B cell (primary cell): ENCODE measurements at regions not wholly inside any gene's neighbourhood (a gene's known extent, or its start where the extent isn't known, plus 50 kb on each side); places are given as distances from the start of the nearest gene placed in this dataset.

Experiments used
- EZH2 ChIP-seq: IDR thresholded peaks from 2 replicates; pipeline ENCODE4 v1.6.1; 2012; ENCODE audit warnings: borderline replicate concordance, low read depth, mild to moderate bottlenecking, moderate library complexity, low read length; ENCODE audit not compliant: insufficient read depth, poor library complexity, severe bottlenecking
- TF ChIP-seq, protein P1 (sequence below): fragments of 200-600 bp; IDR thresholded peaks from one replicate; pipeline ENCODE4 v1.8.0; 2022; ENCODE audit warnings: antibody characterized with exemption, mild to moderate bottlenecking

DNA sequence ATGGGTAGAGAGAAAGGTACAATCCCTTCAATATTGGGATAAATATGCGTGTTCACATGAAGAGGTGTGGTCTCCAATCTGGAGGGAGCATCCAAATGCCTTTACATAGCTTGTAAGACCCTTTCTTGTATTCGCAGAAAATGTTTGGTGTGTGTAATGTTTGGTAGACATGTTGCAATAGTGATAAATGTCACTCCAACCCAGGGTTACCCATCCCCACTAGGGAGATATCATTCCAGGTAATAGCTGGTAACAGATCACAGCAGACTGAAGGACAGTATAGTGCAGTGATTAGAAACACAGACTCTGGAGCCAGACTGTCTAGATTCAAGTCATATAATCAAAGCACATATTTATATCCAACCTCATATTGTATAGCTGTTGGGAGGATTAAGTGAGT is 733.6 kb upstream of the TBX3 start:
- TF ChIP-seq, protein P1, sequence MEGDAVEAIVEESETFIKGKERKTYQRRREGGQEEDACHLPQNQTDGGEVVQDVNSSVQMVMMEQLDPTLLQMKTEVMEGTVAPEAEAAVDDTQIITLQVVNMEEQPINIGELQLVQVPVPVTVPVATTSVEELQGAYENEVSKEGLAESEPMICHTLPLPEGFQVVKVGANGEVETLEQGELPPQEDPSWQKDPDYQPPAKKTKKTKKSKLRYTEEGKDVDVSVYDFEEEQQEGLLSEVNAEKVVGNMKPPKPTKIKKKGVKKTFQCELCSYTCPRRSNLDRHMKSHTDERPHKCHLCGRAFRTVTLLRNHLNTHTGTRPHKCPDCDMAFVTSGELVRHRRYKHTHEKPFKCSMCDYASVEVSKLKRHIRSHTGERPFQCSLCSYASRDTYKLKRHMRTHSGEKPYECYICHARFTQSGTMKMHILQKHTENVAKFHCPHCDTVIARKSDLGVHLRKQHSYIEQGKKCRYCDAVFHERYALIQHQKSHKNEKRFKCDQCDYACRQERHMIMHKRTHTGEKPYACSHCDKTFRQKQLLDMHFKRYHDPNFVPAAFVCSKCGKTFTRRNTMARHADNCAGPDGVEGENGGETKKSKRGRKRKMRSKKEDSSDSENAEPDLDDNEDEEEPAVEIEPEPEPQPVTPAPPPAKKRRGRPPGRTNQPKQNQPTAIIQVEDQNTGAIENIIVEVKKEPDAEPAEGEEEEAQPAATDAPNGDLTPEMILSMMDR: no peak
- no peak for TF ChIP-seq EZH2
